ENCODE measurements at regions not wholly inside any gene's neighbourhood (a gene's known extent, or its start where the extent isn't known, plus 50 kb on each side); places are given as distances from the start of the nearest gene placed in this dataset.

DNA sequence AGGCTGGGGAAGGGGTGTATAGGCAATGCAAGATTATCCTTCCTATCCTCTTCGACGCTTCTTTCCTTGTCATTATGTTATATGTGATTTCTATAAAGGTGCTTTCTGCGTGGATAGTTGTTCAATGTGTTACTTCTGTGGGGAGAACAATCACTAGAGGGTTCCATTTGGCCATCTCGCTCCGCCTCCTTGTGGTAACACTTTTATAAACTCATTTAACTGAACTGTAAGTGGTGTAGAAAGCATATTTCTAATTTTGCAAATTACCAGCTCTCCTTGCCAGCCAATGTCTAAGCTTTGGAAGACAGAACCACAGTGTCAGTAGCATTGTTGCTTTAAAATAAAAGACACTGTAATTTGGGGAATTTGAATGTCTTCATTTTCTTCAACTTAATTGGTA, 1093.7 kb upstream of the MIR17HG start:
- Histone ChIP-seq H3K4me1 (ENCODE audit: control insufficient read depth in 4 of 4, insufficient read depth in 4 of 4, low read length in 3 of 4) (no peaks in the 10 kb centered on the region), H3K4me3 (ENCODE audit: low read depth in 1 of 3, low read length in 3 of 3) (no peak overlapping the region), H3K27me3 (ENCODE audit: control insufficient read depth in 4 of 4, insufficient read depth in 4 of 4, low read length in 3 of 4) (no peaks in the 10 kb centered on the region), H3K9ac (ENCODE audit: low read depth in 1 of 2, low read length in 2 of 2) (no peak overlapping the region), H3K9me3 (ENCODE audit: control insufficient read depth in 4 of 4, low read length in 3 of 4) (peaks cover 0 to 4% (median 1%) of the 10 kb centered on the region in 4 donors), H3K27ac (ENCODE audit: low read depth in 1 of 2, low read length in 2 of 2) (no peak overlapping the region), H3K36me3 (ENCODE audit: control insufficient read depth in 4 of 4, insufficient read depth in 3 of 4, low read depth in 1 of 4, low read length in 3 of 4) (no peaks in the 10 kb centered on the region)
- DNase-seq (ENCODE audit: low spot score), result no peak
- 88% methylated on average over 5 of the region's 5 CpGs for WGBS
- TF ChIP-seq HNF4G (IDR thresholded peaks at IDR 0.05) (no peak), YY1 (IDR thresholded peaks at IDR 0.05) (no peak), ZBTB33 (IDR thresholded peaks at IDR 0.05) (no peak), EGR1 (IDR thresholded peaks at IDR 0.05; ENCODE audit: low read depth in 2 of 2) (no peak), HNF4A (conservative IDR thresholded peaks at IDR 0.05) (no peak), CTCF (IDR thresholded peaks at IDR 0.05; ENCODE audit: low read depth, low read length, missing input control) (no peak), GABPA (IDR thresholded peaks at IDR 0.05 in 1 of 2, conservative IDR thresholded peaks at IDR 0.05 in 1 of 2) (no peak), REST (IDR thresholded peaks at IDR 0.05) (no peak), SP1 (IDR thresholded peaks at IDR 0.05) (no peak), RXRA (IDR thresholded peaks at IDR 0.05) (no peak), FOXA2 (IDR thresholded peaks at IDR 0.05) (no peak), RAD21 (IDR thresholded peaks at IDR 0.05) (no peak), JUND (IDR thresholded peaks at IDR 0.05) (no peak), ATF3 (IDR thresholded peaks at IDR 0.05) (no peak)

DNA sequence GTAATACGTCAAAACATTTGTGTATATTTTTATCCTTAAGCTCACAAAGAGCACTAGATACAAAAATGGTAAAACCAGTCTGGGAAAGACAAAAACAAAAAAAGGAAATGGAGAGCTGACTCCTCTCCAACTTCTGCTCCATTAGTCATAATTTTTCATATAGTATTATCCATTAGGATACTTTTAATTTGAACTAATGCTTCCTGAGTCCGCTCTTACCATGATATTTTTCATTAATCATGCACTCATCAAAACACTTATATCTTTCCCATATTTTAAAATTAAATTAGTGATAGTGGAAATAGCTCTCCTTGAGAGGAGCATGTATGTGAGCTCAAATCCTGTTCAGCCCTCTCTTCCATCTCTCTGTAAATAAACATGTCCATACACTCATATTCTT, 1093.0 kb upstream of the MIR17HG start:
- H3K27ac ChIP-seq (ENCODE audit: low read depth in 1 of 2, low read length in 2 of 2), result no peak overlapping the region
- no peaks in the 10 kb centered on the region for H3K36me3 ChIP-seq (ENCODE audit: control insufficient read depth in 4 of 4, insufficient read depth in 3 of 4, low read depth in 1 of 4, low read length in 3 of 4)
- no peaks in the 10 kb centered on the region for H3K27me3 ChIP-seq (ENCODE audit: control insufficient read depth in 4 of 4, insufficient read depth in 4 of 4, low read length in 3 of 4)
- no peak overlapping the region for H3K9ac ChIP-seq (ENCODE audit: low read depth in 1 of 2, low read length in 2 of 2)
- no peak for DNase-seq (ENCODE audit: low spot score)
- no peaks in the 10 kb centered on the region for H3K4me1 ChIP-seq (ENCODE audit: control insufficient read depth in 4 of 4, insufficient read depth in 4 of 4, low read length in 3 of 4)
- TF ChIP-seq FOXA2 (IDR thresholded peaks at IDR 0.05) (no peak), RAD21 (IDR thresholded peaks at IDR 0.05) (no peak), CTCF (IDR thresholded peaks at IDR 0.05; ENCODE audit: low read depth, low read length, missing input control) (no peak)
- no peak overlapping the region for H3K4me3 ChIP-seq (ENCODE audit: low read depth in 1 of 3, low read length in 3 of 3)
- 73% methylated on average over 2 of the region's 2 CpGs for WGBS
- peaks cover 0 to 4% (median 1%) of the 10 kb centered on the region in 4 donors for H3K9me3 ChIP-seq (ENCODE audit: control insufficient read depth in 4 of 4, low read length in 3 of 4)

All from liver (tissue), 8 donors.